Testis (tissue), 2 donors: ENCODE measurements at regions not wholly inside any gene's neighbourhood (a gene's known extent, or its start where the extent isn't known, plus 50 kb on each side); places are given as distances from the start of the nearest gene placed in this dataset.
"Not testable (repeated sequence)": the region's sequence is repeated elsewhere in the genome, so short reads cannot be mapped to it uniquely, and the experiment has no call there.

ENCODE experiments used
- DNase-seq: peaks from one replicate; pipeline ENCODE4 v3.0.0-alpha.2; 2019
- H3K27ac ChIP-seq, 2 donors: fragments of 200-600 bp; sonication (generic); one replicate each; pipeline ENCODE4 v1.5.1; 2019
- H3K27me3 ChIP-seq: fragments of 200-600 bp; sonication (generic); one replicate; pipeline ENCODE4 v1.5.1; 2019
- H3K36me3 ChIP-seq: fragments of 200-600 bp; sonication (generic); one replicate; pipeline ENCODE4 v1.5.1; 2017; ENCODE audit warnings: low read depth; ENCODE audit errors: missing control alignments
- H3K4me1 ChIP-seq: fragments of 200-600 bp; sonication (generic); one replicate; pipeline ENCODE4 v1.5.1; 2019
- H3K4me3 ChIP-seq, 2 donors: fragments of 200-600 bp; sonication (generic); one replicate each; pipeline ENCODE4 v1.5.1; 2017 to 2019
- H3K9me3 ChIP-seq: fragments of 200-600 bp; sonication (generic); one replicate; pipeline ENCODE4 v1.5.1; 2017
- CTCF ChIP-seq, 3 experiments: fragments of 450-650 bp in 2 of 3; fragments of 200-600 bp in 1 of 3; sonication (generic) in 1 of 3; IDR thresholded peaks; one replicate each; pipeline ENCODE4 v1.5.1; 2016 to 2019; ENCODE audit warnings: antibody characterized with exemption in 3 of 3, mild to moderate bottlenecking in 2 of 3, moderate library complexity in 1 of 3
- POLR2A ChIP-seq: fragments of 450-650 bp; IDR thresholded peaks from one replicate; pipeline ENCODE4 v1.6.1; 2017; ENCODE audit warnings: antibody characterized with exemption, mild to moderate bottlenecking, moderate library complexity
- WGBS, 2 donors: methylation state at CpG; one replicate each; pipeline ENCODE4 v1.1.5; 2018; 5-methylcytosine and 5-hydroxymethylcytosine counted together
- intact Hi-C: fragments of 100-400 bp; cut with DNase I; formaldehyde crosslinking; loops from one replicate; pipeline ENCODE4 v1.15.1; 2023; ENCODE audit warnings: low total_unique reads

- 94 to 95% methylated on average over 10 of the region's 10 CpGs for WGBS, 2 donors
- intact Hi-C loops, result no loop called here
- no peak overlapping the region for H3K4me3 ChIP-seq
- no peaks in the 10 kb centered on the region for H3K4me1 ChIP-seq
- no peaks in the 10 kb centered on the region for H3K36me3 ChIP-seq
- H3K9me3 ChIP-seq, result no peaks in the 10 kb centered on the region
- H3K27ac ChIP-seq, result no peak overlapping the region
- DNase-seq, result no peak
- no peaks in the 10 kb centered on the region for H3K27me3 ChIP-seq
- TF ChIP-seq POLR2A, result no peak
- TF ChIP-seq CTCF (IDR thresholded peaks at IDR 0.05), result no peak
Measured at GRCh38 chr12:116667752-116668151, 70.1 kb downstream of the SPRING1 start.

- DNase-seq, H3K4me3 ChIP-seq, H3K4me1 ChIP-seq, H3K27ac ChIP-seq, H3K9me3 ChIP-seq, intact Hi-C loops, H3K36me3 ChIP-seq, H3K27me3 ChIP-seq: not testable (repeated sequence)
- 93 to 99% methylated on average over 8 of the region's 8 CpGs for WGBS, 2 donors
Measured at GRCh38 chr12:116666829-116667228, 71.0 kb downstream of the SPRING1 start.

GRCh38 chr12:116666305-116666673 is 71.6 kb downstream of the SPRING1 start:
- DNase-seq, result no peak
- Histone ChIP-seq H3K9me3 (no peaks in the 10 kb centered on the region), H3K27ac (peak overlapping the region in 1 of 2 donors; percentile 11), H3K27me3 (no peaks in the 10 kb centered on the region), H3K36me3 (no peaks in the 10 kb centered on the region), H3K4me3 (no peak overlapping the region), H3K4me1 (no peaks in the 10 kb centered on the region)
- 79 to 88% methylated on average over 10 of the region's 10 CpGs for WGBS, 2 donors
- intact Hi-C loops, result no loop called here
- TF ChIP-seq POLR2A (no peak), CTCF (IDR thresholded peaks at IDR 0.05) (no peak)

GRCh38 chr12:116665666-116666304 is 72.1 kb downstream of the SPRING1 start:
- no peaks in the 10 kb centered on the region for H3K4me1 ChIP-seq
- WGBS, 2 donors, result 64 to 69% methylated on average over 15 of the region's 15 CpGs
- H3K27me3 ChIP-seq, result no peaks in the 10 kb centered on the region
- H3K9me3 ChIP-seq, result no peaks in the 10 kb centered on the region
- intact Hi-C loops, result no loop called here
- H3K27ac ChIP-seq, result peak overlapping the region in 1 of 2 donors; percentile 11
- H3K36me3 ChIP-seq, result no peaks in the 10 kb centered on the region
- no peak overlapping the region for H3K4me3 ChIP-seq
- no peak for DNase-seq
- TF ChIP-seq POLR2A (no peak), CTCF (IDR thresholded peaks at IDR 0.05) (no peak)

- H3K27me3 ChIP-seq, result no peaks in the 10 kb centered on the region
- H3K4me1 ChIP-seq, result peaks cover 1% of the 10 kb centered on the region
- TF ChIP-seq POLR2A (no peak), CTCF (IDR thresholded peaks at IDR 0.05) (no peak)
- no peaks in the 10 kb centered on the region for H3K9me3 ChIP-seq
- 82 to 97% methylated on average over 4 of the region's 4 CpGs for WGBS, 2 donors
- H3K27ac ChIP-seq, result no peak overlapping the region
- no peak for DNase-seq
- intact Hi-C loops, result no loop called here
- no peaks in the 10 kb centered on the region for H3K36me3 ChIP-seq
- no peak overlapping the region for H3K4me3 ChIP-seq
Measured at GRCh38 chr12:116664085-116664484, 73.8 kb downstream of the SPRING1 start.
